GM23338 (cell line): ENCODE measurements at regions not wholly inside any gene's neighbourhood (a gene's known extent, or its start where the extent isn't known, plus 50 kb on each side); places are given as distances from the start of the nearest gene placed in this dataset.

ENCODE experiments used
- ATAC-seq: fragments of 200-7000 bp; cut with Tn5 transposase; 3 replicates; pipeline ENCODE4 v1.9.1; 2020
- DNase-seq: peaks from one replicate; pipeline ENCODE4 v3.0.0-alpha.2; 2015; ENCODE audit warnings: low spot score
- H2AFZ ChIP-seq: fragments of 200-600 bp; sonication (generic); 2 replicates; pipeline ENCODE4 v1.8.0; 2016; ENCODE audit warnings: antibody characterized with exemption, mild to moderate bottlenecking, moderate library complexity
- H3F3A ChIP-seq: fragments of 200-600 bp; sonication (generic); replicated peaks from 2 replicates; pipeline ENCODE4 v1.8.0; 2017; ENCODE audit warnings: antibody characterized with exemption, mixed run types, low read depth
- H3K27ac ChIP-seq: fragments of 200-600 bp; sonication (generic); 2 replicates; pipeline ENCODE4 v1.6.1; 2016; ENCODE audit warnings: low read depth
- H3K27me3 ChIP-seq: fragments of 200-600 bp; sonication (generic); 2 replicates; pipeline ENCODE4 v1.8.0; 2016; ENCODE audit warnings: mild to moderate bottlenecking, mixed run types, moderate library complexity; ENCODE audit not compliant: insufficient read depth
- H3K36me3 ChIP-seq: fragments of 200-600 bp; sonication (generic); 2 replicates; pipeline ENCODE4 v1.8.0; 2016; ENCODE audit warnings: mild to moderate bottlenecking; ENCODE audit not compliant: insufficient read depth
- H3K4me1 ChIP-seq: fragments of 200-600 bp; sonication (generic); 2 replicates; pipeline ENCODE4 v1.8.0; 2016; ENCODE audit warnings: mild to moderate bottlenecking, moderate library complexity; ENCODE audit not compliant: insufficient read depth
- H3K4me2 ChIP-seq: fragments of 200-600 bp; sonication (generic); 2 replicates; pipeline ENCODE4 v1.7.1; 2017; ENCODE audit warnings: mixed run types
- H3K4me3 ChIP-seq: fragments of 200-600 bp; sonication (generic); 2 replicates; pipeline ENCODE4 v1.6.1; 2016; ENCODE audit warnings: mixed run types
- H3K79me2 ChIP-seq: fragments of 200-600 bp; sonication (generic); replicated peaks from 2 replicates; pipeline ENCODE4 v1.8.0; 2017; ENCODE audit warnings: mild to moderate bottlenecking; ENCODE audit not compliant: insufficient read depth
- H3K9me2 ChIP-seq: fragments of 200-600 bp; sonication (generic); 2 replicates; pipeline ENCODE4 v1.8.0; 2017; ENCODE audit not compliant: insufficient read depth
- H4K20me1 ChIP-seq: fragments of 200-600 bp; sonication (generic); replicated peaks from 2 replicates; pipeline ENCODE4 v1.8.0; 2017; ENCODE audit warnings: mild to moderate bottlenecking; ENCODE audit not compliant: insufficient read depth
- H3K27ac Mint-ChIP-seq: 2 replicates; pipeline ENCODE4 v1.8.0; 2020; ENCODE audit warnings: inconsistent platforms, mild to moderate bottlenecking, moderate library complexity, mixed read lengths
- H3K27me3 Mint-ChIP-seq: 3 replicates; pipeline ENCODE4 v1.8.0; 2022; ENCODE audit warnings: low read depth, mild to moderate bottlenecking, moderate library complexity, mixed read lengths, inconsistent platforms; ENCODE audit not compliant: insufficient read depth, poor library complexity
- H3K36me3 Mint-ChIP-seq: 3 replicates; pipeline ENCODE4 v1.8.0; 2021; ENCODE audit warnings: low read depth, mild to moderate bottlenecking, inconsistent platforms, moderate library complexity, mixed read lengths
- H3K4me1 Mint-ChIP-seq: 3 replicates; pipeline ENCODE4 v1.8.0; 2020; ENCODE audit warnings: mild to moderate bottlenecking, inconsistent platforms, mixed read lengths
- H3K4me3 Mint-ChIP-seq: 3 replicates; pipeline ENCODE4 v1.8.0; 2021; ENCODE audit warnings: moderate library complexity, mild to moderate bottlenecking, inconsistent platforms, mixed read lengths
- H3K9me3 Mint-ChIP-seq: 3 replicates; pipeline ENCODE4 v1.8.0; 2020; ENCODE audit warnings: moderate library complexity, mild to moderate bottlenecking, inconsistent platforms, mixed read lengths
- CREB1 ChIP-seq: fragments of 250-450 bp; sonication (Bioruptor Pico); IDR thresholded peaks from 2 replicates; pipeline ENCODE4 v1.5.0; 2020; ENCODE audit warnings: low read depth, mild to moderate bottlenecking, moderate library complexity
- CTCF ChIP-seq, 2 experiments: fragments of 200-600 bp in 1 of 2; sonication (generic) in 1 of 2; conservative IDR thresholded peaks; 2 replicates each; pipeline versions ENCODE4 v1.5.1 to v1.6.1; 2016 to 2017; ENCODE audit warnings: antibody characterized with exemption in 2 of 2, low read depth in 2 of 2, mild to moderate bottlenecking in 2 of 2, moderate library complexity in 1 of 2
- ETS1 ChIP-seq: IDR thresholded peaks from 2 replicates; pipeline ENCODE4 v1.6.1; 2016; ENCODE audit warnings: antibody characterized with exemption
- EZH2 ChIP-seq: fragments of 200-600 bp; sonication (generic); IDR thresholded peaks from one replicate; pipeline ENCODE4 v1.8.0; 2017; ENCODE audit warnings: antibody characterized with exemption, mild to moderate bottlenecking, low read depth; ENCODE audit not compliant: unreplicated experiment
- EZH2phosphoT487 ChIP-seq: fragments of 200-600 bp; sonication (generic); IDR thresholded peaks from one replicate; pipeline ENCODE4 v1.8.1; 2018; ENCODE audit warnings: antibody characterized with exemption; ENCODE audit not compliant: unreplicated experiment
- JUNB ChIP-seq: IDR thresholded peaks from one replicate; pipeline ENCODE4 v1.6.1; 2016; ENCODE audit warnings: antibody characterized with exemption; ENCODE audit not compliant: unreplicated experiment
- NANOG ChIP-seq: IDR thresholded peaks from 2 replicates; pipeline ENCODE4 v1.6.1; 2016; ENCODE audit warnings: antibody characterized with exemption, borderline replicate concordance
- POLR2AphosphoS5 ChIP-seq: IDR thresholded peaks from 2 replicates; pipeline ENCODE4 v1.6.1; 2016; ENCODE audit warnings: antibody characterized with exemption, low read depth
- REST ChIP-seq: IDR thresholded peaks from one replicate; pipeline ENCODE4 v1.6.1; 2018; ENCODE audit warnings: antibody characterized with exemption; ENCODE audit not compliant: unreplicated experiment
- ZNF114 ChIP-seq: fragments of 250-450 bp; sonication (Bioruptor Pico); IDR thresholded peaks from 2 replicates; pipeline ENCODE4 v1.5.0; 2020; ENCODE audit warnings: mild to moderate bottlenecking, moderate library complexity

GRCh38 chr1:221902961-221903360 is 161.1 kb upstream of the DUSP10 start:
- Histone ChIP-seq H3K4me2 (no peak overlapping the region), H3K9me2 (no peaks in the 10 kb centered on the region), H4K20me1 (no peaks in the 10 kb centered on the region), H3K4me1 (no peaks in the 10 kb centered on the region), H2AFZ (no peak overlapping the region), H3K27me3 (no peaks in the 10 kb centered on the region), H3K4me3 (no peak overlapping the region), H3K36me3 (no peaks in the 10 kb centered on the region; the same call in 1 of the 2 replicates), H3K27ac (no peak overlapping the region), H3K79me2 (no peaks in the 10 kb centered on the region), H3F3A (no peaks in the 10 kb centered on the region)
- DNase-seq (no peak), ATAC-seq (no peak)
- H3K27me3 Mint-ChIP-seq = no peaks in the 10 kb centered on the region
- H3K9me3 Mint-ChIP-seq = no peaks in the 10 kb centered on the region; the same call in 2 of the 3 replicates
- H3K4me1 Mint-ChIP-seq = no peaks in the 10 kb centered on the region; the same call in 2 of the 3 replicates
- H3K27ac Mint-ChIP-seq = no peak overlapping the region
- no peaks in the 10 kb centered on the region for H3K36me3 Mint-ChIP-seq
- H3K4me3 Mint-ChIP-seq = no peak overlapping the region
- no peak for TF ChIP-seq EZH2phosphoT487
- no peak for TF ChIP-seq POLR2AphosphoS5
- no peak for TF ChIP-seq NANOG
- no peak for TF ChIP-seq EZH2
- TF ChIP-seq CREB1 (CRISPR knock-in tag) = no peak
- TF ChIP-seq JUNB = no peak
- no peak for TF ChIP-seq ETS1
- TF ChIP-seq REST = no peak
- no peak for TF ChIP-seq CTCF (conservative IDR thresholded peaks at IDR 0.05; ENCODE audit: low read depth in 2 of 2)

- Mint-ChIP-seq H3K9me3 (no peaks in the 10 kb centered on the region; the same call in 2 of the 3 replicates), H3K4me3 (no peak overlapping the region), H3K4me1 (no peaks in the 10 kb centered on the region; the same call in 2 of the 3 replicates), H3K27ac (no peak overlapping the region), H3K27me3 (no peaks in the 10 kb centered on the region), H3K36me3 (no peaks in the 10 kb centered on the region)
- Histone ChIP-seq H3K36me3 (no peaks in the 10 kb centered on the region; the same call in 1 of the 2 replicates), H2AFZ (no peak overlapping the region), H3K4me1 (no peaks in the 10 kb centered on the region), H4K20me1 (no peaks in the 10 kb centered on the region), H3K27ac (no peak overlapping the region), H3F3A (no peaks in the 10 kb centered on the region), H3K27me3 (no peaks in the 10 kb centered on the region), H3K4me2 (no peak overlapping the region), H3K79me2 (no peaks in the 10 kb centered on the region), H3K9me2 (no peaks in the 10 kb centered on the region), H3K4me3 (no peak overlapping the region)
- ATAC-seq = no peak
- DNase-seq = no peak
- TF ChIP-seq EZH2 (no peak), JUNB (no peak), ZNF114 (CRISPR knock-in tag) (no peak)
These were observed 158.8 kb upstream of the DUSP10 start for GRCh38 chr1:221900678-221901077.
